ENCODE measurements at regions not wholly inside any gene's neighbourhood (a gene's known extent, or its start where the extent isn't known, plus 50 kb on each side); places are given as distances from the start of the nearest gene placed in this dataset.

DNA sequence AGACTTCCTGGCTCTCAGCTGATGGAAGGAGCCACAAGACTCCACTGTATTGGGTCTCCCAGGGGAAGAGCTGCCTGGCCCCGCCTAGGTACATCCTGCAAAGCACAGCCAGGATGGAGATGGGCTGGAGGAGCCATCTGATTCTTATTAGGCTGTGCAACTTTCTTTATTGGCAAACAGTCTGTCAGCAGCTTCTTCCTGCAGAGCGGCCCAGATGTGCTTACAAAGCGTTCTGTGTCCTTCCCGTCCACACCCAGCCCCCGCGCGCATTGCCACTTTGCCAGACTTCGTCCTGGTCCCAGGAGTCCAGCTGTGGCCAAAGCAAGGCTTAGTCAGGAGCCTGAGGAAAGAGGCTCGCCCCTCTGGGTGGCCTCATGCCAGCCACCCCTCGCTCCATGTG lies 409.3 kb downstream of the ZNF536 start:
- H3K4me1 ChIP-seq (ENCODE audit: control insufficient read depth, insufficient read depth, low read length), result no peaks in the 10 kb centered on the region
- no peaks in the 10 kb centered on the region for H3K36me3 ChIP-seq (ENCODE audit: control insufficient read depth, insufficient read depth, low read length)
- H3K27me3 ChIP-seq (ENCODE audit: control insufficient read depth, insufficient read depth, low read length), result peaks cover 2% of the 10 kb centered on the region; the same call in 1 of the 2 replicates
- TF ChIP-seq, protein P1, sequence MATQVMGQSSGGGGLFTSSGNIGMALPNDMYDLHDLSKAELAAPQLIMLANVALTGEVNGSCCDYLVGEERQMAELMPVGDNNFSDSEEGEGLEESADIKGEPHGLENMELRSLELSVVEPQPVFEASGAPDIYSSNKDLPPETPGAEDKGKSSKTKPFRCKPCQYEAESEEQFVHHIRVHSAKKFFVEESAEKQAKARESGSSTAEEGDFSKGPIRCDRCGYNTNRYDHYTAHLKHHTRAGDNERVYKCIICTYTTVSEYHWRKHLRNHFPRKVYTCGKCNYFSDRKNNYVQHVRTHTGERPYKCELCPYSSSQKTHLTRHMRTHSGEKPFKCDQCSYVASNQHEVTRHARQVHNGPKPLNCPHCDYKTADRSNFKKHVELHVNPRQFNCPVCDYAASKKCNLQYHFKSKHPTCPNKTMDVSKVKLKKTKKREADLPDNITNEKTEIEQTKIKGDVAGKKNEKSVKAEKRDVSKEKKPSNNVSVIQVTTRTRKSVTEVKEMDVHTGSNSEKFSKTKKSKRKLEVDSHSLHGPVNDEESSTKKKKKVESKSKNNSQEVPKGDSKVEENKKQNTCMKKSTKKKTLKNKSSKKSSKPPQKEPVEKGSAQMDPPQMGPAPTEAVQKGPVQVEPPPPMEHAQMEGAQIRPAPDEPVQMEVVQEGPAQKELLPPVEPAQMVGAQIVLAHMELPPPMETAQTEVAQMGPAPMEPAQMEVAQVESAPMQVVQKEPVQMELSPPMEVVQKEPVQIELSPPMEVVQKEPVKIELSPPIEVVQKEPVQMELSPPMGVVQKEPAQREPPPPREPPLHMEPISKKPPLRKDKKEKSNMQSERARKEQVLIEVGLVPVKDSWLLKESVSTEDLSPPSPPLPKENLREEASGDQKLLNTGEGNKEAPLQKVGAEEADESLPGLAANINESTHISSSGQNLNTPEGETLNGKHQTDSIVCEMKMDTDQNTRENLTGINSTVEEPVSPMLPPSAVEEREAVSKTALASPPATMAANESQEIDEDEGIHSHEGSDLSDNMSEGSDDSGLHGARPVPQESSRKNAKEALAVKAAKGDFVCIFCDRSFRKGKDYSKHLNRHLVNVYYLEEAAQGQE (IDR thresholded peaks at IDR 0.05; ENCODE audit: insufficient read depth in 1 of 2, low read depth in 2 of 2, low read length in 1 of 2), result no peak
- TF ChIP-seq SIN3A (IDR thresholded peaks at IDR 0.05; ENCODE audit: borderline replicate concordance, insufficient read depth, low read depth, low read length), result no peak
- ATAC-seq (no peak), DNase-seq (ENCODE audit: low read depth, low spot score) (no peak)
- H3K9me3 ChIP-seq (ENCODE audit: control insufficient read depth, insufficient read depth, low read depth, low read length), result no peaks in the 10 kb centered on the region
- in situ Hi-C loops (cut with HindIII; ENCODE audit: low pct_unique_long_range_greater_than_20kb, low sequenced_read_pairs) (no loop called here), intact Hi-C loops (cut with micrococcal nuclease; ENCODE audit: unreplicated experiment) (no loop called here)
- H3K4me3 ChIP-seq (ENCODE audit: low read depth in 2 of 2, low read length in 2 of 2), result no peak overlapping the region
- no TSS peak for BruUV-seq (replicated peaks)
- CTCF ChIA-PET, result no interaction called here
- POLR2A ChIA-PET, result no interaction called here
- H3K27ac ChIP-seq (ENCODE audit: low read length), result no peak overlapping the region

- POLR2A ChIA-PET, result no interaction called here
These were observed 408.9 kb downstream of the ZNF536 start for GRCh38 chr19:30781047-30781446.

More at GRCh38 chr19:30781047-30781446, 408.9 kb downstream of the ZNF536 start:
- H3K27me3 ChIP-seq (ENCODE audit: control insufficient read depth, insufficient read depth, low read length), result no peaks in the 10 kb centered on the region
- H3K4me1 ChIP-seq (ENCODE audit: control insufficient read depth, insufficient read depth, low read length), result no peaks in the 10 kb centered on the region
- no TSS peak for BruUV-seq (replicated peaks)
- in situ Hi-C loops (cut with HindIII; ENCODE audit: low pct_unique_long_range_greater_than_20kb, low sequenced_read_pairs) (no loop called here), intact Hi-C loops (cut with micrococcal nuclease; ENCODE audit: unreplicated experiment) (no loop called here)
- DNase-seq (ENCODE audit: low read depth, low spot score) (no peak), ATAC-seq (no peak)
- no peak overlapping the region for H3K27ac ChIP-seq (ENCODE audit: low read length)
- no peaks in the 10 kb centered on the region for H3K36me3 ChIP-seq (ENCODE audit: control insufficient read depth, insufficient read depth, low read length)
- TF ChIP-seq, protein P1 (IDR thresholded peaks at IDR 0.05; ENCODE audit: insufficient read depth in 1 of 2, low read depth in 2 of 2, low read length in 1 of 2), result no peak
- no peak for TF ChIP-seq SIN3A (IDR thresholded peaks at IDR 0.05; ENCODE audit: borderline replicate concordance, insufficient read depth, low read depth, low read length)
- no peak for TF ChIP-seq POLR2AphosphoS5 (IDR thresholded peaks at IDR 0.05; ENCODE audit: low read depth, low read length)
- TF ChIP-seq, protein P2, sequence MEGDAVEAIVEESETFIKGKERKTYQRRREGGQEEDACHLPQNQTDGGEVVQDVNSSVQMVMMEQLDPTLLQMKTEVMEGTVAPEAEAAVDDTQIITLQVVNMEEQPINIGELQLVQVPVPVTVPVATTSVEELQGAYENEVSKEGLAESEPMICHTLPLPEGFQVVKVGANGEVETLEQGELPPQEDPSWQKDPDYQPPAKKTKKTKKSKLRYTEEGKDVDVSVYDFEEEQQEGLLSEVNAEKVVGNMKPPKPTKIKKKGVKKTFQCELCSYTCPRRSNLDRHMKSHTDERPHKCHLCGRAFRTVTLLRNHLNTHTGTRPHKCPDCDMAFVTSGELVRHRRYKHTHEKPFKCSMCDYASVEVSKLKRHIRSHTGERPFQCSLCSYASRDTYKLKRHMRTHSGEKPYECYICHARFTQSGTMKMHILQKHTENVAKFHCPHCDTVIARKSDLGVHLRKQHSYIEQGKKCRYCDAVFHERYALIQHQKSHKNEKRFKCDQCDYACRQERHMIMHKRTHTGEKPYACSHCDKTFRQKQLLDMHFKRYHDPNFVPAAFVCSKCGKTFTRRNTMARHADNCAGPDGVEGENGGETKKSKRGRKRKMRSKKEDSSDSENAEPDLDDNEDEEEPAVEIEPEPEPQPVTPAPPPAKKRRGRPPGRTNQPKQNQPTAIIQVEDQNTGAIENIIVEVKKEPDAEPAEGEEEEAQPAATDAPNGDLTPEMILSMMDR (IDR thresholded peaks at IDR 0.05), result no peak
- no peak overlapping the region for H3K4me3 ChIP-seq (ENCODE audit: low read depth in 2 of 2, low read length in 2 of 2)
- CTCF ChIA-PET, result no interaction called here
- no peaks in the 10 kb centered on the region for H3K9me3 ChIP-seq (ENCODE audit: control insufficient read depth, insufficient read depth, low read depth, low read length)

Measured in Panc1 (cell line).